GM23338 (cell line): ENCODE measurements at regions not wholly inside any gene's neighbourhood (a gene's known extent, or its start where the extent isn't known, plus 50 kb on each side); places are given as distances from the start of the nearest gene placed in this dataset.

Experiments used
- ATAC-seq: fragments of 200-7000 bp; cut with Tn5 transposase; 3 replicates; pipeline ENCODE4 v1.9.1; 2020
- DNase-seq: peaks from one replicate; pipeline ENCODE4 v3.0.0-alpha.2; 2015; ENCODE audit warnings: low spot score
- H2AFZ ChIP-seq: fragments of 200-600 bp; sonication (generic); 2 replicates; pipeline ENCODE4 v1.8.0; 2016; ENCODE audit warnings: antibody characterized with exemption, mild to moderate bottlenecking, moderate library complexity
- H3F3A ChIP-seq: fragments of 200-600 bp; sonication (generic); replicated peaks from 2 replicates; pipeline ENCODE4 v1.8.0; 2017; ENCODE audit warnings: antibody characterized with exemption, mixed run types, low read depth
- H3K27ac ChIP-seq: fragments of 200-600 bp; sonication (generic); 2 replicates; pipeline ENCODE4 v1.6.1; 2016; ENCODE audit warnings: low read depth
- H3K27me3 ChIP-seq: fragments of 200-600 bp; sonication (generic); 2 replicates; pipeline ENCODE4 v1.8.0; 2016; ENCODE audit warnings: mild to moderate bottlenecking, mixed run types, moderate library complexity; ENCODE audit not compliant: insufficient read depth
- H3K36me3 ChIP-seq: fragments of 200-600 bp; sonication (generic); 2 replicates; pipeline ENCODE4 v1.8.0; 2016; ENCODE audit warnings: mild to moderate bottlenecking; ENCODE audit not compliant: insufficient read depth
- H3K4me1 ChIP-seq: fragments of 200-600 bp; sonication (generic); 2 replicates; pipeline ENCODE4 v1.8.0; 2016; ENCODE audit warnings: mild to moderate bottlenecking, moderate library complexity; ENCODE audit not compliant: insufficient read depth
- H3K4me2 ChIP-seq: fragments of 200-600 bp; sonication (generic); 2 replicates; pipeline ENCODE4 v1.7.1; 2017; ENCODE audit warnings: mixed run types
- H3K4me3 ChIP-seq: fragments of 200-600 bp; sonication (generic); 2 replicates; pipeline ENCODE4 v1.6.1; 2016; ENCODE audit warnings: mixed run types
- H3K79me2 ChIP-seq: fragments of 200-600 bp; sonication (generic); replicated peaks from 2 replicates; pipeline ENCODE4 v1.8.0; 2017; ENCODE audit warnings: mild to moderate bottlenecking; ENCODE audit not compliant: insufficient read depth
- H3K9me2 ChIP-seq: fragments of 200-600 bp; sonication (generic); 2 replicates; pipeline ENCODE4 v1.8.0; 2017; ENCODE audit not compliant: insufficient read depth
- H4K20me1 ChIP-seq: fragments of 200-600 bp; sonication (generic); replicated peaks from 2 replicates; pipeline ENCODE4 v1.8.0; 2017; ENCODE audit warnings: mild to moderate bottlenecking; ENCODE audit not compliant: insufficient read depth
- H3K27ac Mint-ChIP-seq: 2 replicates; pipeline ENCODE4 v1.8.0; 2020; ENCODE audit warnings: inconsistent platforms, mild to moderate bottlenecking, moderate library complexity, mixed read lengths
- H3K27me3 Mint-ChIP-seq: 3 replicates; pipeline ENCODE4 v1.8.0; 2022; ENCODE audit warnings: low read depth, mild to moderate bottlenecking, moderate library complexity, mixed read lengths, inconsistent platforms; ENCODE audit not compliant: insufficient read depth, poor library complexity
- H3K36me3 Mint-ChIP-seq: 3 replicates; pipeline ENCODE4 v1.8.0; 2021; ENCODE audit warnings: low read depth, mild to moderate bottlenecking, inconsistent platforms, moderate library complexity, mixed read lengths
- H3K4me1 Mint-ChIP-seq: 3 replicates; pipeline ENCODE4 v1.8.0; 2020; ENCODE audit warnings: mild to moderate bottlenecking, inconsistent platforms, mixed read lengths
- H3K4me3 Mint-ChIP-seq: 3 replicates; pipeline ENCODE4 v1.8.0; 2021; ENCODE audit warnings: moderate library complexity, mild to moderate bottlenecking, inconsistent platforms, mixed read lengths
- H3K9me3 Mint-ChIP-seq: 3 replicates; pipeline ENCODE4 v1.8.0; 2020; ENCODE audit warnings: moderate library complexity, mild to moderate bottlenecking, inconsistent platforms, mixed read lengths
- CREB1 ChIP-seq: fragments of 250-450 bp; sonication (Bioruptor Pico); IDR thresholded peaks from 2 replicates; pipeline ENCODE4 v1.5.0; 2020; ENCODE audit warnings: low read depth, mild to moderate bottlenecking, moderate library complexity
- JUNB ChIP-seq: IDR thresholded peaks from one replicate; pipeline ENCODE4 v1.6.1; 2016; ENCODE audit warnings: antibody characterized with exemption; ENCODE audit not compliant: unreplicated experiment
- NANOG ChIP-seq: IDR thresholded peaks from 2 replicates; pipeline ENCODE4 v1.6.1; 2016; ENCODE audit warnings: antibody characterized with exemption, borderline replicate concordance
- POLR2AphosphoS5 ChIP-seq: IDR thresholded peaks from 2 replicates; pipeline ENCODE4 v1.6.1; 2016; ENCODE audit warnings: antibody characterized with exemption, low read depth
- STAT1 ChIP-seq: IDR thresholded peaks from one replicate; pipeline ENCODE4 v1.6.1; 2016; ENCODE audit warnings: antibody characterized with exemption; ENCODE audit not compliant: unreplicated experiment
- TF ChIP-seq, protein P1 (sequence below), 2 experiments: fragments of 200-600 bp in 1 of 2; sonication (generic) in 1 of 2; conservative IDR thresholded peaks; 2 replicates each; pipeline versions ENCODE4 v1.5.1 to v1.6.1; 2016 to 2017; ENCODE audit warnings: antibody characterized with exemption in 2 of 2, low read depth in 2 of 2, mild to moderate bottlenecking in 2 of 2, moderate library complexity in 1 of 2
- TF ChIP-seq, protein P2 (sequence below): IDR thresholded peaks from one replicate; pipeline ENCODE4 v1.6.1; 2018; ENCODE audit warnings: antibody characterized with exemption; ENCODE audit not compliant: unreplicated experiment
- TF ChIP-seq, protein P3 (sequence below): fragments of 250-450 bp; sonication (Bioruptor Pico); IDR thresholded peaks from 2 replicates; pipeline ENCODE4 v1.5.0; 2020; ENCODE audit warnings: mild to moderate bottlenecking, moderate library complexity

DNA sequence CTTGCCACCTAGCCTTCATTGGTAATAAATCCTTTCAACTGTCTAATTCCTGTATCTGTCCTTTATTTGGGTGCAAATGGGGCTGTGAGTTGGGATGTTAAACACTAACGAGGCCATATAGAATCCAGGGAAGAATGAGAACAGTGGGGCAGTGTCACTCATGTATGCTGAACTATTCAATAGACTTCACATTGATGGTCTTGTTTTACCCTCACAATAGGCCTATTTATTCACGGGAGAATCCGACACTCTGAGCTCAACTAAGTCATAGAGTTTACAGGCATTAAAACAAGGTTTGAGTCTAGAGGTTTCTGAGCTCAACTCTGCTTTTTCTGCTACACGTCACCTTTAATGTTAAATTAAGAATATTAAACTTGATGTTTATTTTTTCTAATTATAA lies 421.6 kb downstream of the SOX11 start:
- no peak overlapping the region for H3K4me3 Mint-ChIP-seq

More for the DNA sequence above, 421.6 kb downstream of the SOX11 start:
- H3K4me2 ChIP-seq: no peak overlapping the region
- DNase-seq (no peak), ATAC-seq (no peak)
- H3K79me2 ChIP-seq: no peaks in the 10 kb centered on the region
- no peaks in the 10 kb centered on the region for H3K4me1 ChIP-seq
- no peak overlapping the region for H3K4me3 ChIP-seq
- H3K36me3 ChIP-seq: no peaks in the 10 kb centered on the region
- H3K27ac Mint-ChIP-seq: no peak overlapping the region
- H3K9me3 Mint-ChIP-seq: peaks cover 65% of the 10 kb centered on the region
- peaks cover 3% of the 10 kb centered on the region; the same call in 2 of the 3 replicates for H3K36me3 Mint-ChIP-seq
- H3K27me3 Mint-ChIP-seq: peaks cover 3% of the 10 kb centered on the region
- no peak overlapping the region for H2AFZ ChIP-seq
- H4K20me1 ChIP-seq: no peaks in the 10 kb centered on the region
- no peaks in the 10 kb centered on the region for H3F3A ChIP-seq
- no peak overlapping the region for H3K27ac ChIP-seq
- H3K4me1 Mint-ChIP-seq: peaks cover 3% of the 10 kb centered on the region; the same call in 1 of the 3 replicates
- no peaks in the 10 kb centered on the region for H3K27me3 ChIP-seq
- TF ChIP-seq JUNB: no peak
- TF ChIP-seq, protein P1, sequence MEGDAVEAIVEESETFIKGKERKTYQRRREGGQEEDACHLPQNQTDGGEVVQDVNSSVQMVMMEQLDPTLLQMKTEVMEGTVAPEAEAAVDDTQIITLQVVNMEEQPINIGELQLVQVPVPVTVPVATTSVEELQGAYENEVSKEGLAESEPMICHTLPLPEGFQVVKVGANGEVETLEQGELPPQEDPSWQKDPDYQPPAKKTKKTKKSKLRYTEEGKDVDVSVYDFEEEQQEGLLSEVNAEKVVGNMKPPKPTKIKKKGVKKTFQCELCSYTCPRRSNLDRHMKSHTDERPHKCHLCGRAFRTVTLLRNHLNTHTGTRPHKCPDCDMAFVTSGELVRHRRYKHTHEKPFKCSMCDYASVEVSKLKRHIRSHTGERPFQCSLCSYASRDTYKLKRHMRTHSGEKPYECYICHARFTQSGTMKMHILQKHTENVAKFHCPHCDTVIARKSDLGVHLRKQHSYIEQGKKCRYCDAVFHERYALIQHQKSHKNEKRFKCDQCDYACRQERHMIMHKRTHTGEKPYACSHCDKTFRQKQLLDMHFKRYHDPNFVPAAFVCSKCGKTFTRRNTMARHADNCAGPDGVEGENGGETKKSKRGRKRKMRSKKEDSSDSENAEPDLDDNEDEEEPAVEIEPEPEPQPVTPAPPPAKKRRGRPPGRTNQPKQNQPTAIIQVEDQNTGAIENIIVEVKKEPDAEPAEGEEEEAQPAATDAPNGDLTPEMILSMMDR (conservative IDR thresholded peaks at IDR 0.05; ENCODE audit: low read depth in 2 of 2): no peak
- TF ChIP-seq NANOG: no peak
- no peak for TF ChIP-seq POLR2AphosphoS5
- TF ChIP-seq, protein P2, sequence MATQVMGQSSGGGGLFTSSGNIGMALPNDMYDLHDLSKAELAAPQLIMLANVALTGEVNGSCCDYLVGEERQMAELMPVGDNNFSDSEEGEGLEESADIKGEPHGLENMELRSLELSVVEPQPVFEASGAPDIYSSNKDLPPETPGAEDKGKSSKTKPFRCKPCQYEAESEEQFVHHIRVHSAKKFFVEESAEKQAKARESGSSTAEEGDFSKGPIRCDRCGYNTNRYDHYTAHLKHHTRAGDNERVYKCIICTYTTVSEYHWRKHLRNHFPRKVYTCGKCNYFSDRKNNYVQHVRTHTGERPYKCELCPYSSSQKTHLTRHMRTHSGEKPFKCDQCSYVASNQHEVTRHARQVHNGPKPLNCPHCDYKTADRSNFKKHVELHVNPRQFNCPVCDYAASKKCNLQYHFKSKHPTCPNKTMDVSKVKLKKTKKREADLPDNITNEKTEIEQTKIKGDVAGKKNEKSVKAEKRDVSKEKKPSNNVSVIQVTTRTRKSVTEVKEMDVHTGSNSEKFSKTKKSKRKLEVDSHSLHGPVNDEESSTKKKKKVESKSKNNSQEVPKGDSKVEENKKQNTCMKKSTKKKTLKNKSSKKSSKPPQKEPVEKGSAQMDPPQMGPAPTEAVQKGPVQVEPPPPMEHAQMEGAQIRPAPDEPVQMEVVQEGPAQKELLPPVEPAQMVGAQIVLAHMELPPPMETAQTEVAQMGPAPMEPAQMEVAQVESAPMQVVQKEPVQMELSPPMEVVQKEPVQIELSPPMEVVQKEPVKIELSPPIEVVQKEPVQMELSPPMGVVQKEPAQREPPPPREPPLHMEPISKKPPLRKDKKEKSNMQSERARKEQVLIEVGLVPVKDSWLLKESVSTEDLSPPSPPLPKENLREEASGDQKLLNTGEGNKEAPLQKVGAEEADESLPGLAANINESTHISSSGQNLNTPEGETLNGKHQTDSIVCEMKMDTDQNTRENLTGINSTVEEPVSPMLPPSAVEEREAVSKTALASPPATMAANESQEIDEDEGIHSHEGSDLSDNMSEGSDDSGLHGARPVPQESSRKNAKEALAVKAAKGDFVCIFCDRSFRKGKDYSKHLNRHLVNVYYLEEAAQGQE: no peak
- TF ChIP-seq STAT1: no peak
- TF ChIP-seq, protein P3, sequence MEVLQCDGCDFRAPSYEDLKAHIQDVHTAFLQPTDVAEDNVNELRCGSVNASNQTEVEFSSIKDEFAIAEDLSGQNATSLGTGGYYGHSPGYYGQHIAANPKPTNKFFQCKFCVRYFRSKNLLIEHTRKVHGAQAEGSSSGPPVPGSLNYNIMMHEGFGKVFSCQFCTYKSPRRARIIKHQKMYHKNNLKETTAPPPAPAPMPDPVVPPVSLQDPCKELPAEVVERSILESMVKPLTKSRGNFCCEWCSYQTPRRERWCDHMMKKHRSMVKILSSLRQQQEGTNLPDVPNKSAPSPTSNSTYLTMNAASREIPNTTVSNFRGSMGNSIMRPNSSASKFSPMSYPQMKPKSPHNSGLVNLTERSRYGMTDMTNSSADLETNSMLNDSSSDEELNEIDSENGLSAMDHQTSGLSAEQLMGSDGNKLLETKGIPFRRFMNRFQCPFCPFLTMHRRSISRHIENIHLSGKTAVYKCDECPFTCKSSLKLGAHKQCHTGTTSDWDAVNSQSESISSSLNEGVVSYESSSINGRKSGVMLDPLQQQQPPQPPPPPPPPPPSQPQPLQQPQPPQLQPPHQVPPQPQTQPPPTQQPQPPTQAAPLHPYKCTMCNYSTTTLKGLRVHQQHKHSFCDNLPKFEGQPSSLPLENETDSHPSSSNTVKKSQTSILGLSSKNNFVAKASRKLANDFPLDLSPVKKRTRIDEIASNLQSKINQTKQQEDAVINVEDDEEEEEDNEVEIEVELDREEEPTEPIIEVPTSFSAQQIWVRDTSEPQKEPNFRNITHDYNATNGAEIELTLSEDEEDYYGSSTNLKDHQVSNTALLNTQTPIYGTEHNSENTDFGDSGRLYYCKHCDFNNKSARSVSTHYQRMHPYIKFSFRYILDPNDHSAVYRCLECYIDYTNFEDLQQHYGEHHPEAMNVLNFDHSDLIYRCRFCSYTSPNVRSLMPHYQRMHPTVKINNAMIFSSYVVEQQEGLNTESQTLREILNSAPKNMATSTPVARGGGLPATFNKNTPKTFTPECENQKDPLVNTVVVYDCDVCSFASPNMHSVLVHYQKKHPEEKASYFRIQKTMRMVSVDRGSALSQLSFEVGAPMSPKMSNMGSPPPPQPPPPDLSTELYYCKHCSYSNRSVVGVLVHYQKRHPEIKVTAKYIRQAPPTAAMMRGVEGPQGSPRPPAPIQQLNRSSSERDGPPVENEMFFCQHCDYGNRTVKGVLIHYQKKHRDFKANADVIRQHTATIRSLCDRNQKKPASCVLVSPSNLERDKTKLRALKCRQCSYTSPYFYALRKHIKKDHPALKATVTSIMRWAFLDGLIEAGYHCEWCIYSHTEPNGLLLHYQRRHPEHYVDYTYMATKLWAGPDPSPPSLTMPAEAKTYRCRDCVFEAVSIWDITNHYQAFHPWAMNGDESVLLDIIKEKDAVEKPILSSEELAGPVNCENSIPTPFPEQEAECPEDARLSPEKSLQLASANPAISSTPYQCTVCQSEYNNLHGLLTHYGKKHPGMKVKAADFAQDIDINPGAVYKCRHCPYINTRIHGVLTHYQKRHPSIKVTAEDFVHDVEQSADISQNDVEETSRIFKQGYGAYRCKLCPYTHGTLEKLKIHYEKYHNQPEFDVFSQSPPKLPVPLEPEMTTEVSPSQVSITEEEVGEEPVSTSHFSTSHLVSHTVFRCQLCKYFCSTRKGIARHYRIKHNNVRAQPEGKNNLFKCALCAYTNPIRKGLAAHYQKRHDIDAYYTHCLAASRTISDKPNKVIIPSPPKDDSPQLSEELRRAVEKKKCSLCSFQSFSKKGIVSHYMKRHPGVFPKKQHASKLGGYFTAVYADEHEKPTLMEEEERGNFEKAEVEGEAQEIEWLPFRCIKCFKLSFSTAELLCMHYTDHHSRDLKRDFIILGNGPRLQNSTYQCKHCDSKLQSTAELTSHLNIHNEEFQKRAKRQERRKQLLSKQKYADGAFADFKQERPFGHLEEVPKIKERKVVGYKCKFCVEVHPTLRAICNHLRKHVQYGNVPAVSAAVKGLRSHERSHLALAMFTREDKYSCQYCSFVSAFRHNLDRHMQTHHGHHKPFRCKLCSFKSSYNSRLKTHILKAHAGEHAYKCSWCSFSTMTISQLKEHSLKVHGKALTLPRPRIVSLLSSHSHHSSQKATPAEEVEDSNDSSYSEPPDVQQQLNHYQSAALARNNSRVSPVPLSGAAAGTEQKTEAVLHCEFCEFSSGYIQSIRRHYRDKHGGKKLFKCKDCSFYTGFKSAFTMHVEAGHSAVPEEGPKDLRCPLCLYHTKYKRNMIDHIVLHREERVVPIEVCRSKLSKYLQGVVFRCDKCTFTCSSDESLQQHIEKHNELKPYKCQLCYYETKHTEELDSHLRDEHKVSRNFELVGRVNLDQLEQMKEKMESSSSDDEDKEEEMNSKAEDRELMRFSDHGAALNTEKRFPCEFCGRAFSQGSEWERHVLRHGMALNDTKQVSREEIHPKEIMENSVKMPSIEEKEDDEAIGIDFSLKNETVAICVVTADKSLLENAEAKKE (CRISPR knock-in tag): no peak
- TF ChIP-seq CREB1 (CRISPR knock-in tag): no peak
- no peaks in the 10 kb centered on the region for H3K9me2 ChIP-seq
